ENCODE measurements at regions not wholly inside any gene's neighbourhood (a gene's known extent, or its start where the extent isn't known, plus 50 kb on each side); places are given as distances from the start of the nearest gene placed in this dataset.

DNA sequence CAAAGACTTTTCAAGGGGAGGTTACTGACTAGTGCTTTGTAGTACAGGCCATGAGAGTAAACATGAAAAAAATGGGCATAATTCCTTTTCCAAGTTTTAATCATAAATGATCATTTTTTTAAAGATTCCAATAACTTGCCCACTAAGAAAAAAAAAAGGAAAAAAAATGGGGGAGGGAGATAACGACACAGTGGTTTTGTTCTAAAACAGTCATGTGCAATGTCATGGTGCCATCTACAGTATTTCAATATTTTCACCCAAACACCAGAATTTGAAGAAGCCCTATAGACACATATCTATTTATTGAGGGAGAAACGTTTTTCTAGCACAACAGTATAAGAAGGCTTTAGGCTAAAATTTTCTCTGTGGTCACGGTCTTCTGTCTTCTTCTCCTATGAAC lies 250.2 kb downstream of the LTN1 start:
- DNase-seq (ENCODE audit: extremely low read depth in 1 of 4, low spot score in 3 of 4), result no peak
- ATAC-seq, result no peak
- H3K4me1 ChIP-seq (replicated peaks in 1 of 2; ENCODE audit: control insufficient read depth in 2 of 2, insufficient read depth in 2 of 2, low read length in 2 of 2), result no peaks in the 10 kb centered on the region
- ChIA-PET CTCF (ENCODE audit: low intra/inter-chr PET ratio) (interaction anchor here (0.8 kb wide), 1 partner anchor 1893 kb away, joined by 5 read pairs; no protein-coding TSS in a partner anchor), POLR2A (no interaction called here)
- H4K20me1 ChIP-seq (replicated peaks; ENCODE audit: control insufficient read depth, insufficient read depth, low read length), result no peaks in the 10 kb centered on the region
- in situ Hi-C loops (cut with MboI), result no loop called here
- TF ChIP-seq, protein P1, sequence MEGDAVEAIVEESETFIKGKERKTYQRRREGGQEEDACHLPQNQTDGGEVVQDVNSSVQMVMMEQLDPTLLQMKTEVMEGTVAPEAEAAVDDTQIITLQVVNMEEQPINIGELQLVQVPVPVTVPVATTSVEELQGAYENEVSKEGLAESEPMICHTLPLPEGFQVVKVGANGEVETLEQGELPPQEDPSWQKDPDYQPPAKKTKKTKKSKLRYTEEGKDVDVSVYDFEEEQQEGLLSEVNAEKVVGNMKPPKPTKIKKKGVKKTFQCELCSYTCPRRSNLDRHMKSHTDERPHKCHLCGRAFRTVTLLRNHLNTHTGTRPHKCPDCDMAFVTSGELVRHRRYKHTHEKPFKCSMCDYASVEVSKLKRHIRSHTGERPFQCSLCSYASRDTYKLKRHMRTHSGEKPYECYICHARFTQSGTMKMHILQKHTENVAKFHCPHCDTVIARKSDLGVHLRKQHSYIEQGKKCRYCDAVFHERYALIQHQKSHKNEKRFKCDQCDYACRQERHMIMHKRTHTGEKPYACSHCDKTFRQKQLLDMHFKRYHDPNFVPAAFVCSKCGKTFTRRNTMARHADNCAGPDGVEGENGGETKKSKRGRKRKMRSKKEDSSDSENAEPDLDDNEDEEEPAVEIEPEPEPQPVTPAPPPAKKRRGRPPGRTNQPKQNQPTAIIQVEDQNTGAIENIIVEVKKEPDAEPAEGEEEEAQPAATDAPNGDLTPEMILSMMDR (IDR thresholded peaks at IDR 0.05 in 2 of 3, conservative IDR thresholded peaks at IDR 0.05 in 1 of 3; ENCODE audit: insufficient read depth in 2 of 3, low read depth in 1 of 3, low read length in 3 of 3), result peak in 1 of 3 experiments; percentile 29; a peak in 1 of 6 replicates
- no peak for TF ChIP-seq TBP (optimal IDR thresholded peaks at IDR 0.05; ENCODE audit: low read depth, low read length)
- no peak for TF ChIP-seq KDM4B (IDR thresholded peaks at IDR 0.05; ENCODE audit: borderline replicate concordance in 2 of 2, low read depth in 1 of 2)
- peak in 1 of 2 experiments; percentile 42; a peak in 2 of 4 replicates for TF ChIP-seq RAD21 (CRISPR knock-in tag; conservative IDR thresholded peaks at IDR 0.05 in 1 of 2, IDR thresholded peaks at IDR 0.05 in 1 of 2)
- no peaks in the 10 kb centered on the region for H3K27me3 ChIP-seq (ENCODE audit: control insufficient read depth in 2 of 2, insufficient read depth in 2 of 2, low read length in 2 of 2)
- no peaks in the 10 kb centered on the region for H3K79me2 ChIP-seq (ENCODE audit: control insufficient read depth, insufficient read depth, low read length)
- no TSS peak for BruUV-seq (replicated peaks)
- no peaks in the 10 kb centered on the region for H3K9me3 ChIP-seq (replicated peaks; ENCODE audit: control insufficient read depth, insufficient read depth, low read depth, low read length)
- no peak overlapping the region for H3K4me2 ChIP-seq (ENCODE audit: insufficient read depth, low read length)
- H3K9ac ChIP-seq (ENCODE audit: insufficient read depth in 1 of 2, low read depth in 2 of 2, low read length in 2 of 2), result no peak overlapping the region
- H3K9me1 ChIP-seq (ENCODE audit: control insufficient read depth, insufficient read depth, low read length), result no peaks in the 10 kb centered on the region
- no peaks in the 10 kb centered on the region for H3K36me3 ChIP-seq (ENCODE audit: control insufficient read depth, insufficient read depth, low read length)
- no peak overlapping the region for H2AFZ ChIP-seq (ENCODE audit: low read depth, low read length)
- H3K27ac ChIP-seq (ENCODE audit: extremely low read depth, low read depth, low read length), result no peak overlapping the region
- intact Hi-C loops (cut with micrococcal nuclease), result no loop called here
- H3K4me3 ChIP-seq, result no peak overlapping the region
- no peak for FAIRE-seq
- 3% methylated on average over 3 of the region's 3 CpGs for WGBS (ENCODE audit: insufficient coverage, low coverage, missing lambda C conversion rate)
